ENCODE measurements at regions not wholly inside any gene's neighbourhood (a gene's known extent, or its start where the extent isn't known, plus 50 kb on each side); places are given as distances from the start of the nearest gene placed in this dataset.
"Not testable (repeated sequence)": the region's sequence is repeated elsewhere in the genome, so short reads cannot be mapped to it uniquely, and the experiment has no call there.

GRCh38 chr9:17846948-17847655, 268.2 kb downstream of the SH3GL2 start:
- DNase-seq (ENCODE audit: low spot score), result no peak

GRCh38 chr9:17847908-17848307, 269.0 kb downstream of the SH3GL2 start:
- DNase-seq (ENCODE audit: low spot score), result no peak

- DNase-seq (ENCODE audit: low spot score), result no peak
These were observed 273.2 kb downstream of the SH3GL2 start for GRCh38 chr9:17852108-17852507.

GRCh38 chr9:17854487-17854886, 275.6 kb downstream of the SH3GL2 start:
- no peak for DNase-seq (ENCODE audit: low spot score)

- DNase-seq (ENCODE audit: low spot score), result no peak
These were observed 278.1 kb downstream of the SH3GL2 start for GRCh38 chr9:17856995-17857394.

- no peak for DNase-seq (ENCODE audit: low spot score)
These were observed 280.4 kb downstream of the SH3GL2 start for GRCh38 chr9:17859228-17859627.

GRCh38 chr9:17859987-17860386, 281.1 kb downstream of the SH3GL2 start:
- DNase-seq (ENCODE audit: low spot score), result no peak

- no peak for DNase-seq (ENCODE audit: low spot score)
These were observed 283.2 kb downstream of the SH3GL2 start for GRCh38 chr9:17862101-17862500.

GRCh38 chr9:17862629-17863028, 283.8 kb downstream of the SH3GL2 start:
- DNase-seq (ENCODE audit: low spot score), result no peak

GRCh38 chr9:17863213-17863883, 284.5 kb downstream of the SH3GL2 start:
- DNase-seq (ENCODE audit: low spot score), result no peak

- DNase-seq (ENCODE audit: low spot score), result no peak
These were observed 285.1 kb downstream of the SH3GL2 start for GRCh38 chr9:17863924-17864323.

GRCh38 chr9:17864951-17865350, 286.1 kb downstream of the SH3GL2 start:
- DNase-seq (ENCODE audit: low spot score), result no peak

GRCh38 chr9:17865881-17866280, 287.0 kb downstream of the SH3GL2 start:
- DNase-seq (ENCODE audit: low spot score), result no peak

- DNase-seq (ENCODE audit: low spot score), result no peak
These were observed 291.9 kb downstream of the SH3GL2 start for GRCh38 chr9:17870722-17871121.

- no peak for DNase-seq (ENCODE audit: low spot score)
These were observed 292.5 kb downstream of the SH3GL2 start for GRCh38 chr9:17871213-17871890.

- no peak for DNase-seq (ENCODE audit: low spot score)
These were observed 297.0 kb downstream of the SH3GL2 start for GRCh38 chr9:17875886-17876285.

- DNase-seq (ENCODE audit: low spot score), result no peak
These were observed 297.8 kb downstream of the SH3GL2 start for GRCh38 chr9:17876687-17877086.

GRCh38 chr9:17878810-17879370, 300.0 kb downstream of the SH3GL2 start:
- no peak for DNase-seq (ENCODE audit: low spot score)

- DNase-seq (ENCODE audit: low spot score), result no peak
These were observed 302.5 kb downstream of the SH3GL2 start for GRCh38 chr9:17881371-17881770.

- DNase-seq (ENCODE audit: low spot score), result no peak
These were observed 304.1 kb downstream of the SH3GL2 start for GRCh38 chr9:17882688-17883594.

- no peak for DNase-seq (ENCODE audit: low spot score)
These were observed 309.2 kb downstream of the SH3GL2 start for GRCh38 chr9:17888066-17888465.

GRCh38 chr9:17888964-17889363, 310.1 kb downstream of the SH3GL2 start:
- not testable (repeated sequence) for DNase-seq (ENCODE audit: low spot score)

All from GM03348 (cell line).